HepG2 (cell line): ENCODE measurements at regions not wholly inside any gene's neighbourhood (a gene's known extent, or its start where the extent isn't known, plus 50 kb on each side); places are given as distances from the start of the nearest gene placed in this dataset.

Source experiments
- ATF6 ChIP-seq: sonication (generic); formaldehyde crosslinking; conservative IDR thresholded peaks from 2 replicates; pipeline ENCODE4 v1.4.0; 2020; ENCODE audit warnings: missing genetic modification reagents
- CHD2 ChIP-seq: IDR thresholded peaks from 2 replicates; pipeline ENCODE4 v1.6.1; 2011; ENCODE audit warnings: low read depth, low read length, improper control_type of control experiment
- FOSL1 ChIP-seq: sonication (generic); formaldehyde crosslinking; IDR thresholded peaks from 2 replicates; pipeline ENCODE4 v1.9.0; 2021; ENCODE audit warnings: missing genetic modification reagents, borderline replicate concordance
- IKZF1 ChIP-seq: fragments of 450-650 bp; IDR thresholded peaks from 2 replicates; pipeline ENCODE4 v1.7.1; 2016
- ISX ChIP-seq: sonication (generic); formaldehyde crosslinking; conservative IDR thresholded peaks from 2 replicates; pipeline ENCODE4 v1.5.0; 2020; ENCODE audit warnings: missing genetic modification reagents
- KDM4B ChIP-seq: sonication (generic); formaldehyde crosslinking; IDR thresholded peaks from 2 replicates; pipeline ENCODE4 v1.4.0; 2020; ENCODE audit warnings: missing genetic modification reagents
- PLSCR1 ChIP-seq: sonication (generic); formaldehyde crosslinking; IDR thresholded peaks from 2 replicates; pipeline ENCODE4 v1.5.0; 2020; ENCODE audit warnings: missing genetic modification reagents, mild to moderate bottlenecking, borderline replicate concordance
- PREB ChIP-seq: sonication (generic); formaldehyde crosslinking; IDR thresholded peaks from 2 replicates; pipeline ENCODE4 v1.4.0; 2020; ENCODE audit warnings: missing genetic modification reagents
- PRMT3 ChIP-seq: sonication (generic); formaldehyde crosslinking; IDR thresholded peaks from 2 replicates; pipeline ENCODE4 v1.8.1; 2022; ENCODE audit warnings: low read depth, mild to moderate bottlenecking, moderate library complexity, missing genetic modification reagents, borderline replicate concordance
- REL ChIP-seq: sonication (generic); formaldehyde crosslinking; conservative IDR thresholded peaks from 2 replicates; pipeline ENCODE4 v1.8.0; 2022; ENCODE audit warnings: mild to moderate bottlenecking, missing genetic modification reagents, moderate library complexity
- RORA ChIP-seq: sonication (generic); formaldehyde crosslinking; IDR thresholded peaks from 2 replicates; pipeline ENCODE4 v1.5.0; 2020; ENCODE audit warnings: mild to moderate bottlenecking, missing genetic modification reagents, moderate library complexity
- SAP130 ChIP-seq: IDR thresholded peaks from 2 replicates; pipeline ENCODE4 v1.6.1; 2016; ENCODE audit warnings: low read depth
- ZBTB7A ChIP-seq: sonication (generic); formaldehyde crosslinking; IDR thresholded peaks from 2 replicates; pipeline ENCODE4 v1.8.0; 2022; ENCODE audit warnings: mild to moderate bottlenecking, missing genetic modification reagents
- ZNF446 ChIP-seq: sonication (generic); formaldehyde crosslinking; IDR thresholded peaks from 2 replicates; pipeline ENCODE4 v1.5.0; 2020; ENCODE audit warnings: mild to moderate bottlenecking, missing genetic modification reagents
- ZNF556 ChIP-seq: sonication (generic); formaldehyde crosslinking; IDR thresholded peaks from 2 replicates; pipeline ENCODE4 v1.4.0; 2020; ENCODE audit warnings: mild to moderate bottlenecking, missing genetic modification reagents, borderline replicate concordance
- ZNF567 ChIP-seq: sonication (generic); formaldehyde crosslinking; IDR thresholded peaks from 2 replicates; pipeline ENCODE4 v1.8.1; 2023; ENCODE audit warnings: mild to moderate bottlenecking, missing genetic modification reagents, borderline replicate concordance
- ZNF577 ChIP-seq: sonication (generic); formaldehyde crosslinking; IDR thresholded peaks from 2 replicates; pipeline ENCODE4 v1.4.0; 2020; ENCODE audit warnings: mild to moderate bottlenecking, low read depth, missing genetic modification reagents, borderline replicate concordance
- ZNF614 ChIP-seq: IDR thresholded peaks from 2 replicates; pipeline ENCODE4 v1.6.1; 2018; ENCODE audit warnings: missing biosample characterization, missing genetic modification reagents, inconsistent platforms, borderline replicate concordance
- ZNF780A ChIP-seq: sonication (generic); formaldehyde crosslinking; IDR thresholded peaks from 2 replicates; pipeline ENCODE4 v1.8.0; 2022; ENCODE audit warnings: mild to moderate bottlenecking, missing genetic modification reagents, moderate library complexity
- ZXDC ChIP-seq: sonication (generic); formaldehyde crosslinking; IDR thresholded peaks from 2 replicates; pipeline ENCODE4 v1.5.0; 2020; ENCODE audit warnings: mild to moderate bottlenecking, missing genetic modification reagents
- TF ChIP-seq, protein P1 (sequence below): sonication (generic); formaldehyde crosslinking; IDR thresholded peaks from 2 replicates; pipeline ENCODE4 v1.8.0; 2022; ENCODE audit warnings: missing genetic modification reagents, low read depth, mild to moderate bottlenecking, borderline replicate concordance

GRCh38 chr15:26082221-26083109 is 219.3 kb upstream of the ATP10A start (continued):
- TF ChIP-seq FOSL1 (CRISPR knock-in tag) = no peak
- TF ChIP-seq REL = no peak
- no peak for TF ChIP-seq CHD2
- TF ChIP-seq PREB (CRISPR knock-in tag) = no peak
- no peak for TF ChIP-seq ATF6 (CRISPR knock-in tag)
- TF ChIP-seq, protein P1, sequence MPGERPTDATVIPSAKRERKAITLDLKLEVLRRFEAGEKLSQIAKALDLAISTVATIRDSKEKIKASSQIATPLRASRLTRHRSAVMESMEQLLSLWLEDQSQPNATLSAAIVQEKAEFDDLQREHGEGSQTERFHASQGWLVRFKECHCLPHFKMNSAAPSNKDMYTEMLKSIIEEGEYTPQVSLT = 0 out of 2 replicates have a peak, but pooled peaks have one; percentile 45
- no peak for TF ChIP-seq ZNF577
- no peak for TF ChIP-seq PLSCR1 (CRISPR knock-in tag)
- 0 out of 2 replicates have a peak, but pooled peaks have one; percentile 36 for TF ChIP-seq ZBTB7A
- no peak for TF ChIP-seq ZNF446 (CRISPR knock-in tag)
- no peak for TF ChIP-seq ZXDC (CRISPR knock-in tag)
- no peak for TF ChIP-seq KDM4B (CRISPR knock-in tag)
- no peak for TF ChIP-seq IKZF1
- 0 out of 2 replicates have a peak, but pooled peaks have one; percentile 50 for TF ChIP-seq ISX (CRISPR knock-in tag)
- no peak for TF ChIP-seq ZNF780A (CRISPR knock-in tag)
- no peak for TF ChIP-seq PRMT3 (CRISPR knock-in tag)
- TF ChIP-seq ZNF556 (CRISPR knock-in tag) = peak; percentile 87
- peak; percentile 54 for TF ChIP-seq SAP130
- TF ChIP-seq RORA (CRISPR knock-in tag) = no peak
- TF ChIP-seq ZNF567 (CRISPR knock-in tag) = no peak
- TF ChIP-seq ZNF614 (CRISPR knock-in tag) = 0 out of 2 replicates have a peak, but pooled peaks have one; percentile 12
